GM23248 (cell line): ENCODE measurements at regions not wholly inside any gene's neighbourhood (a gene's known extent, or its start where the extent isn't known, plus 50 kb on each side); places are given as distances from the start of the nearest gene placed in this dataset.

Experiments
- DNase-seq: peaks from one replicate; pipeline ENCODE4 v3.0.0-alpha.2; 2015
- H2AFZ ChIP-seq: fragments of 200-600 bp; sonication (generic); 2 replicates; pipeline ENCODE4 v1.6.1; 2016; ENCODE audit warnings: antibody characterized with exemption
- H3F3A ChIP-seq: fragments of 200-600 bp; sonication (generic); 2 replicates; pipeline ENCODE4 v1.6.1; 2016; ENCODE audit warnings: mild to moderate bottlenecking, antibody characterized with exemption, mixed run types; ENCODE audit not compliant: insufficient read depth
- H3K27ac ChIP-seq: fragments of 200-600 bp; sonication (generic); 2 replicates; pipeline ENCODE4 v1.5.1; 2016; ENCODE audit warnings: mild to moderate bottlenecking
- H3K27me3 ChIP-seq: fragments of 200-600 bp; sonication (generic); replicated peaks from 2 replicates; pipeline ENCODE4 v1.6.1; 2016; ENCODE audit warnings: mild to moderate bottlenecking; ENCODE audit not compliant: insufficient read depth
- H3K36me3 ChIP-seq: fragments of 200-600 bp; sonication (generic); 2 replicates; pipeline ENCODE4 v1.6.1; 2016; ENCODE audit warnings: low read depth, mild to moderate bottlenecking
- H3K4me1 ChIP-seq: fragments of 200-600 bp; sonication (generic); 2 replicates; pipeline ENCODE4 v1.6.1; 2016; ENCODE audit warnings: mild to moderate bottlenecking; ENCODE audit not compliant: insufficient read depth
- H3K4me2 ChIP-seq: fragments of 200-600 bp; sonication (generic); one replicate; pipeline ENCODE4 v1.6.1; 2016; ENCODE audit warnings: mild to moderate bottlenecking; ENCODE audit not compliant: unreplicated experiment
- H3K4me3 ChIP-seq: fragments of 200-600 bp; sonication (generic); 2 replicates; pipeline ENCODE4 v1.5.1; 2016; ENCODE audit warnings: mild to moderate bottlenecking
- H3K79me2 ChIP-seq: fragments of 200-600 bp; sonication (generic); 2 replicates; pipeline ENCODE4 v1.6.1; 2016; ENCODE audit warnings: mild to moderate bottlenecking; ENCODE audit not compliant: insufficient read depth
- H3K9ac ChIP-seq: fragments of 200-600 bp; sonication (generic); 2 replicates; pipeline ENCODE4 v1.6.1; 2016; ENCODE audit warnings: mild to moderate bottlenecking
- H3K9me2 ChIP-seq: fragments of 200-600 bp; sonication (generic); 2 replicates; pipeline ENCODE4 v1.6.1; 2016; ENCODE audit warnings: mixed run types, mild to moderate bottlenecking, moderate library complexity; ENCODE audit not compliant: insufficient read depth
- H3K9me3 ChIP-seq: fragments of 200-600 bp; sonication (generic); one replicate; pipeline ENCODE4 v1.6.1; 2017; ENCODE audit warnings: low read depth
- H4K20me1 ChIP-seq: fragments of 200-600 bp; sonication (generic); 2 replicates; pipeline ENCODE4 v1.6.0; 2016; ENCODE audit not compliant: insufficient read depth
- EZH2 ChIP-seq: fragments of 200-600 bp; sonication (generic); IDR thresholded peaks from 2 replicates; pipeline ENCODE4 v1.6.1; 2018; ENCODE audit warnings: antibody characterized with exemption, mild to moderate bottlenecking; ENCODE audit not compliant: insufficient read depth, poor library complexity, severe bottlenecking
- EZH2phosphoT487 ChIP-seq: fragments of 200-600 bp; sonication (generic); IDR thresholded peaks from 2 replicates; pipeline ENCODE4 v1.6.1; 2018; ENCODE audit warnings: antibody characterized with exemption, moderate library complexity, mild to moderate bottlenecking, low read depth; ENCODE audit not compliant: insufficient read depth
- WGBS, 2 experiments: methylation state at CpG; one replicate each; pipeline ENCODE4 v1.1.6; 2015 to 2017; ENCODE audit warnings: low lambda C conversion rate in 2 of 2, low coverage in 1 of 2; ENCODE audit errors: missing lambda C conversion rate in 2 of 2; 5-methylcytosine and 5-hydroxymethylcytosine counted together
- in situ Hi-C: fragments of 300-500 bp; cut with MboI; formaldehyde crosslinking; loops from 2 replicates; pipeline ENCODE4 v1.15.0; 2020

GRCh38 chr5:85716344-85717202 is 901.2 kb upstream of the COX7C start:
- WGBS, 2 experiments: 20% methylated on average over 8 of the region's 8 CpGs
- no peaks in the 10 kb centered on the region for H3K9me2 ChIP-seq
- no peaks in the 10 kb centered on the region for H3K36me3 ChIP-seq
- H3K27me3 ChIP-seq: no peaks in the 10 kb centered on the region
- H3K4me2 ChIP-seq: no peak overlapping the region
- no peak for TF ChIP-seq EZH2
- no peak for TF ChIP-seq EZH2phosphoT487
- no peak overlapping the region for H2AFZ ChIP-seq
- H4K20me1 ChIP-seq: no peaks in the 10 kb centered on the region
- H3K4me3 ChIP-seq: no peak overlapping the region
- no peaks in the 10 kb centered on the region for H3K4me1 ChIP-seq
- no peaks in the 10 kb centered on the region for H3K9me3 ChIP-seq
- in situ Hi-C loops: no loop called here
- H3K27ac ChIP-seq: no peak overlapping the region
- H3K79me2 ChIP-seq: no peaks in the 10 kb centered on the region
- no peaks in the 10 kb centered on the region for H3F3A ChIP-seq
- H3K9ac ChIP-seq: no peak overlapping the region
- no peak for DNase-seq

GRCh38 chr5:85717203-85717563 is 900.6 kb upstream of the COX7C start:
- Histone ChIP-seq H3K4me3 (no peak overlapping the region), H3K27me3 (no peaks in the 10 kb centered on the region), H3K9me3 (no peaks in the 10 kb centered on the region), H3F3A (no peaks in the 10 kb centered on the region), H3K9me2 (no peaks in the 10 kb centered on the region), H3K9ac (no peak overlapping the region), H2AFZ (no peak overlapping the region), H3K27ac (no peak overlapping the region), H3K4me2 (no peak overlapping the region), H3K79me2 (no peaks in the 10 kb centered on the region), H4K20me1 (no peaks in the 10 kb centered on the region), H3K4me1 (no peaks in the 10 kb centered on the region), H3K36me3 (no peaks in the 10 kb centered on the region)
- DNase-seq: no peak
- WGBS, 2 experiments: 8 to 26% methylated on average over 1 of the region's 1 CpG
- in situ Hi-C loops: no loop called here
- TF ChIP-seq EZH2: no peak
- TF ChIP-seq EZH2phosphoT487: no peak

- no peak for DNase-seq
- Histone ChIP-seq H2AFZ (no peak overlapping the region), H4K20me1 (no peaks in the 10 kb centered on the region), H3K9ac (no peak overlapping the region), H3K4me1 (no peaks in the 10 kb centered on the region), H3K9me2 (no peaks in the 10 kb centered on the region; the same call in 1 of the 2 replicates), H3K4me3 (no peak overlapping the region), H3K36me3 (no peaks in the 10 kb centered on the region), H3K27ac (no peak overlapping the region), H3F3A (no peaks in the 10 kb centered on the region), H3K27me3 (no peaks in the 10 kb centered on the region), H3K4me2 (no peak overlapping the region), H3K9me3 (no peaks in the 10 kb centered on the region), H3K79me2 (no peaks in the 10 kb centered on the region)
- WGBS, 2 experiments: 8 to 10% methylated on average over 3 of the region's 3 CpGs
- TF ChIP-seq EZH2phosphoT487 (no peak), EZH2 (no peak)
- in situ Hi-C loops: no loop called here
These were observed 885.6 kb upstream of the COX7C start for GRCh38 chr5:85732185-85732584.

- no peak overlapping the region for H3K4me2 ChIP-seq
- no peaks in the 10 kb centered on the region for H3K9me3 ChIP-seq
- in situ Hi-C loops: no loop called here
- no peaks in the 10 kb centered on the region for H3K36me3 ChIP-seq
- H3F3A ChIP-seq: no peaks in the 10 kb centered on the region
- H4K20me1 ChIP-seq: no peaks in the 10 kb centered on the region
- H3K27ac ChIP-seq: no peak overlapping the region
- no peak for TF ChIP-seq EZH2phosphoT487
- no peak for TF ChIP-seq EZH2
- no peaks in the 10 kb centered on the region for H3K79me2 ChIP-seq
- no peak for DNase-seq
- no peaks in the 10 kb centered on the region for H3K27me3 ChIP-seq
- no peaks in the 10 kb centered on the region for H3K9me2 ChIP-seq
- H3K4me1 ChIP-seq: no peaks in the 10 kb centered on the region
- H3K9ac ChIP-seq: no peak overlapping the region
- no peak overlapping the region for H3K4me3 ChIP-seq
- H2AFZ ChIP-seq: no peak overlapping the region
These were observed 875.8 kb upstream of the COX7C start for GRCh38 chr5:85741972-85742371.
